ENCODE measurements at regions not wholly inside any gene's neighbourhood (a gene's known extent, or its start where the extent isn't known, plus 50 kb on each side); places are given as distances from the start of the nearest gene placed in this dataset.

GRCh38 chr5:115377468-115378217 is 81.2 kb upstream of the CCDC112 start:
- DNase-seq (ENCODE audit: low read depth in 1 of 2, low spot score in 1 of 2) = no peak
- Histone ChIP-seq H3K4me3 (replicated peaks; ENCODE audit: insufficient read depth, low read length) (no peak overlapping the region), H3K27ac (replicated peaks) (no peak overlapping the region), H3K27me3 (ENCODE audit: insufficient read depth, poor library complexity, severe bottlenecking) (no peaks in the 10 kb centered on the region)
- TF ChIP-seq POLR2AphosphoS5 (IDR thresholded peaks at IDR 0.05; ENCODE audit: low read depth) (no peak), GABPA (IDR thresholded peaks at IDR 0.05; ENCODE audit: low read depth) (no peak), REST (IDR thresholded peaks at IDR 0.05; ENCODE audit: insufficient replicate concordance, low read depth) (no peak), SPI1 (IDR thresholded peaks at IDR 0.05; ENCODE audit: borderline replicate concordance, low read depth) (no peak)
- TF ChIP-seq, protein P1, sequence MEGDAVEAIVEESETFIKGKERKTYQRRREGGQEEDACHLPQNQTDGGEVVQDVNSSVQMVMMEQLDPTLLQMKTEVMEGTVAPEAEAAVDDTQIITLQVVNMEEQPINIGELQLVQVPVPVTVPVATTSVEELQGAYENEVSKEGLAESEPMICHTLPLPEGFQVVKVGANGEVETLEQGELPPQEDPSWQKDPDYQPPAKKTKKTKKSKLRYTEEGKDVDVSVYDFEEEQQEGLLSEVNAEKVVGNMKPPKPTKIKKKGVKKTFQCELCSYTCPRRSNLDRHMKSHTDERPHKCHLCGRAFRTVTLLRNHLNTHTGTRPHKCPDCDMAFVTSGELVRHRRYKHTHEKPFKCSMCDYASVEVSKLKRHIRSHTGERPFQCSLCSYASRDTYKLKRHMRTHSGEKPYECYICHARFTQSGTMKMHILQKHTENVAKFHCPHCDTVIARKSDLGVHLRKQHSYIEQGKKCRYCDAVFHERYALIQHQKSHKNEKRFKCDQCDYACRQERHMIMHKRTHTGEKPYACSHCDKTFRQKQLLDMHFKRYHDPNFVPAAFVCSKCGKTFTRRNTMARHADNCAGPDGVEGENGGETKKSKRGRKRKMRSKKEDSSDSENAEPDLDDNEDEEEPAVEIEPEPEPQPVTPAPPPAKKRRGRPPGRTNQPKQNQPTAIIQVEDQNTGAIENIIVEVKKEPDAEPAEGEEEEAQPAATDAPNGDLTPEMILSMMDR (IDR thresholded peaks at IDR 0.05; ENCODE audit: insufficient read depth, low read length) = no peak

DNA sequence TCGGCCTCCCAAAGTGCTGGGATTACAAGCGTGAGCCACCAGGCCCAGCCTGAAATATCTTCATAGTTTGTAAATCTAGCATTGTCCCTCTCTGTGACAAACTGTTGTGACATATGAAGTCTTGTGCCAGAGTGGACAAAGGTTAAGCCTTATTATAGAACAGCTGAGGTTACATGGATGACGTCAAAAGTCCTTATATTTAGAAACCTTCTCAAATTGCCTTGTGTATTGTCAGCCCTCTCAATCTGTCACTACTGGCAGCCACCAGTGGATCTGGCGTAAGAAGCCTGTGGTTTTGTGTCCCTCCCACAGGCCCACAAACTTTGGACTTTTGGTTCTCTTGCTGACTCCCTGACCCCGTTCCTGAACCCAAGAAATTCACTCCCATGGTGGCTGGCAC is 79.4 kb upstream of the CCDC112 start:
- no peak overlapping the region for H3K4me3 ChIP-seq (replicated peaks; ENCODE audit: insufficient read depth, low read length)
- TF ChIP-seq, protein P1 (IDR thresholded peaks at IDR 0.05; ENCODE audit: insufficient read depth, low read length) = no peak
- no peak for TF ChIP-seq REST (IDR thresholded peaks at IDR 0.05; ENCODE audit: insufficient replicate concordance, low read depth)
- TF ChIP-seq GABPA (IDR thresholded peaks at IDR 0.05; ENCODE audit: low read depth) = no peak
- no peak for TF ChIP-seq SPI1 (IDR thresholded peaks at IDR 0.05; ENCODE audit: borderline replicate concordance, low read depth)
- TF ChIP-seq POLR2AphosphoS5 (IDR thresholded peaks at IDR 0.05; ENCODE audit: low read depth) = no peak
- no peak for DNase-seq (ENCODE audit: low read depth in 1 of 2, low spot score in 1 of 2)
- no peaks in the 10 kb centered on the region for H3K27me3 ChIP-seq (ENCODE audit: insufficient read depth, poor library complexity, severe bottlenecking)
- no peak overlapping the region for H3K27ac ChIP-seq (replicated peaks)

DNA sequence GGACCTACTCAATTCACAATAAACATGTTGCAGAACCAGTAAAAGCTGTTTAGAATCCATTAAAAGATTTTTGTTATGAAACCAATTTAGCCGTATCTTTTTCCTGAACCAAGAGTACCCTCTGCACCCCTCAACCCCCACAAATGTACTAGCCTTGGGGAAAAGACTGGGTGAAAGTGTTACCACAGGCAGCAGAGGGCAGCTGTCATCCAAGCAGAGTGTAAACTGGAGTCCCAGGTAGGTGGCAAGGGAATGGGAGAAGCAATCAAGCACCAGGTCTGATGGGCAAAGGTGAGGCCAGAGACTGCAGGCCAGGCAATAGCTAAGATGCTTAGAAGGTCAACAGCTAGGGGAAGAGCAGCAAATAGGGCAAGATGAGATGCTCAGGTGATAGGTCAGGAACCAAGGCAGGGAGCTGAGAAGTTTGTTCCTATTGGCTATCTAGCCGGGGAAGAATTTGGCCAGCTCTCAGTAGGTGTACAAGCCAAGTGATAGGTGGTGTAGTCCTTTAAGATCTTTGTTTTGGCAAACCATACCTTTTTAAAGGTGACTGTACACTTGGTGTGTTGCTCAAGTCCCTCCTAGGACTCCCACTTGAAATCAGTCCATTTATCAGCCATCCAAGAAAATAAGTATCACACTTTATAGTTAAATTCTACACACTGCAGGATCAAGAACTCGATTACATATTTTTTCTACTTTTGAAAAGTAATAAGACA is 77.8 kb upstream of the CCDC112 start:
- Histone ChIP-seq H3K27me3 (ENCODE audit: insufficient read depth, poor library complexity, severe bottlenecking) (no peaks in the 10 kb centered on the region), H3K27ac (replicated peaks) (no peak overlapping the region), H3K4me3 (replicated peaks; ENCODE audit: insufficient read depth, low read length) (no peak overlapping the region)
- DNase-seq (ENCODE audit: low read depth in 1 of 2, low spot score in 1 of 2) = no peak
- TF ChIP-seq REST (IDR thresholded peaks at IDR 0.05; ENCODE audit: insufficient replicate concordance, low read depth) (no peak), GABPA (IDR thresholded peaks at IDR 0.05; ENCODE audit: low read depth) (no peak), POLR2AphosphoS5 (IDR thresholded peaks at IDR 0.05; ENCODE audit: low read depth) (no peak), SPI1 (IDR thresholded peaks at IDR 0.05; ENCODE audit: borderline replicate concordance, low read depth) (no peak)
- TF ChIP-seq, protein P1 (IDR thresholded peaks at IDR 0.05; ENCODE audit: insufficient read depth, low read length) = no peak
